B cell (primary cell): ENCODE measurements at regions not wholly inside any gene's neighbourhood (a gene's known extent, or its start where the extent isn't known, plus 50 kb on each side); places are given as distances from the start of the nearest gene placed in this dataset.

Experiments used
- ATAC-seq: fragments of 200-7000 bp; cut with Tn5 transposase; one replicate; pipeline ENCODE4 v1.10.0; 2021; ENCODE audit warnings: low read depth, mild to moderate bottlenecking, moderate number of reproducible peaks, moderate library complexity
- CTCF ChIA-PET: fragments of 350-600 bp; sonication (Branson Sonifier 250); formaldehyde crosslinking; loops from one replicate; lab custom pipeline; 2021; ENCODE audit warnings: antibody characterized with exemption, inconsistent platforms; lab: Charles Lee
- POLR2A ChIA-PET: fragments of 350-600 bp; sonication (Branson Sonifier 250); formaldehyde crosslinking; loops from one replicate; lab custom pipeline; 2021; ENCODE audit warnings: antibody characterized with exemption; lab: Charles Lee
- DNase-seq: peaks from one replicate; pipeline ENCODE4 v3.0.0; 2013
- H2AFZ ChIP-seq: 2 replicates; pipeline ENCODE4 v1.6.1; 2012; ENCODE audit warnings: mild to moderate bottlenecking, low read depth, low read length; ENCODE audit not compliant: insufficient read depth, poor library complexity, severe bottlenecking
- H3K27ac ChIP-seq, 2 donors: 1 replicate in 1 of 2; 2 replicates in 1 of 2; pipeline ENCODE4 v1.5.1; 2012 to 2013; ENCODE audit warnings: low read length in 2 of 2, mild to moderate bottlenecking in 2 of 2, moderate library complexity in 1 of 2
- H3K27me3 ChIP-seq, 4 experiments: fragments of 200-600 bp in 1 of 4; sonication (generic) in 1 of 4; replicated peaks in 1 of 4; 1 replicate in 2 of 4; 2 replicates in 2 of 4; pipeline versions ENCODE4 v1.6.1 to v1.7.0; 2013 to 2016; ENCODE audit warnings: low read length in 3 of 4, mild to moderate bottlenecking in 2 of 4, mixed read lengths in 1 of 4, moderate library complexity in 1 of 4; ENCODE audit not compliant: insufficient read depth in 4 of 4, control insufficient read depth in 3 of 4; ENCODE audit errors: control extremely low read depth in 1 of 4
- H3K36me3 ChIP-seq, 2 experiments: replicated peaks in 1 of 2; 1 replicate in 1 of 2; 2 replicates in 1 of 2; pipeline versions ENCODE4 v1.6.1 to v1.7.1; 2013; ENCODE audit warnings: low read length in 1 of 2; ENCODE audit not compliant: insufficient read depth in 2 of 2, control insufficient read depth in 1 of 2; ENCODE audit errors: control extremely low read depth in 1 of 2, extremely low read depth in 1 of 2
- H3K4me1 ChIP-seq, 2 donors: fragments of 200-600 bp in 1 of 2; sonication (generic) in 1 of 2; 1 replicate in 1 of 2; 2 replicates in 1 of 2; pipeline versions ENCODE4 v1.5.1 to v1.6.1; 2013 to 2017; ENCODE audit warnings: low read length in 2 of 2; ENCODE audit not compliant: control insufficient read depth in 2 of 2, insufficient read depth in 2 of 2
- H3K4me2 ChIP-seq: replicated peaks from 2 replicates; pipeline ENCODE3; 2012; ENCODE audit warnings: mild to moderate bottlenecking, low read depth, low read length; ENCODE audit not compliant: poor library complexity, severe bottlenecking
- H3K4me3 ChIP-seq, 5 experiments: fragments of 200-600 bp in 1 of 5; sonication (generic) in 1 of 5; 1 replicate in 3 of 5; 2 replicates in 2 of 5; pipeline versions ENCODE4 v1.5.1 to v1.7.0; 2011 to 2016; ENCODE audit warnings: low read length in 4 of 5, mild to moderate bottlenecking in 4 of 5, low read depth in 2 of 5, control low read depth in 1 of 5, moderate library complexity in 1 of 5; ENCODE audit not compliant: insufficient read depth in 1 of 5; ENCODE audit errors: control extremely low read depth in 1 of 5, extremely low read depth in 1 of 5
- H3K79me2 ChIP-seq: fragments of 200-600 bp; sonication (generic); one replicate; pipeline ENCODE4 v1.6.0; 2016; ENCODE audit warnings: low read length; ENCODE audit not compliant: control insufficient read depth, insufficient read depth
- H3K9ac ChIP-seq: fragments of 200-600 bp; sonication (generic); 2 replicates; pipeline ENCODE4 v1.6.1; 2017; ENCODE audit warnings: mild to moderate bottlenecking, low read length, moderate library complexity
- H3K9me3 ChIP-seq, 3 donors: one replicate each; pipeline versions ENCODE4 v1.6.1 to v1.7.1; 2013; ENCODE audit warnings: low read length in 2 of 3; ENCODE audit not compliant: control insufficient read depth in 2 of 3, insufficient read depth in 1 of 3; ENCODE audit errors: control extremely low read depth in 1 of 3
- H4K20me1 ChIP-seq: 2 replicates; pipeline ENCODE4 v1.6.0; 2012; ENCODE audit warnings: mild to moderate bottlenecking, low read length; ENCODE audit not compliant: insufficient read depth, control insufficient read depth, poor library complexity, severe bottlenecking
- H3K27ac Mint-ChIP-seq: one replicate; pipeline ENCODE4 v1.8.0; 2021; ENCODE audit warnings: mixed read lengths
- H3K27me3 Mint-ChIP-seq: one replicate; pipeline ENCODE4 v1.8.0; 2021; ENCODE audit warnings: mixed read lengths
- H3K4me1 Mint-ChIP-seq: one replicate; pipeline ENCODE4 v1.8.0; 2021; ENCODE audit warnings: mixed read lengths
- H3K4me3 Mint-ChIP-seq: one replicate; pipeline ENCODE4 v1.8.0; 2021; ENCODE audit warnings: mixed read lengths
- H3K9me3 Mint-ChIP-seq: one replicate; pipeline ENCODE4 v1.8.0; 2022; ENCODE audit warnings: mixed read lengths; ENCODE audit not compliant: insufficient read depth
- EZH2 ChIP-seq: IDR thresholded peaks from 2 replicates; pipeline ENCODE4 v1.6.1; 2012; ENCODE audit warnings: borderline replicate concordance, low read depth, mild to moderate bottlenecking, moderate library complexity, low read length; ENCODE audit not compliant: insufficient read depth, poor library complexity, severe bottlenecking
- WGBS: methylation state at CpG from one replicate; pipeline ENCODE4 v1.1.5; 2013; ENCODE audit warnings: missing lambda C conversion rate; ENCODE audit not compliant: insufficient coverage; 5-methylcytosine and 5-hydroxymethylcytosine counted together
- intact Hi-C: fragments of 100-400 bp; cut with micrococcal nuclease; formaldehyde crosslinking; loops from one replicate; pipeline ENCODE4 v1.10.0; 2022
- TF ChIP-seq, protein P1 (sequence below): fragments of 200-600 bp; IDR thresholded peaks from one replicate; pipeline ENCODE4 v1.8.0; 2022; ENCODE audit warnings: antibody characterized with exemption, mild to moderate bottlenecking

DNA sequence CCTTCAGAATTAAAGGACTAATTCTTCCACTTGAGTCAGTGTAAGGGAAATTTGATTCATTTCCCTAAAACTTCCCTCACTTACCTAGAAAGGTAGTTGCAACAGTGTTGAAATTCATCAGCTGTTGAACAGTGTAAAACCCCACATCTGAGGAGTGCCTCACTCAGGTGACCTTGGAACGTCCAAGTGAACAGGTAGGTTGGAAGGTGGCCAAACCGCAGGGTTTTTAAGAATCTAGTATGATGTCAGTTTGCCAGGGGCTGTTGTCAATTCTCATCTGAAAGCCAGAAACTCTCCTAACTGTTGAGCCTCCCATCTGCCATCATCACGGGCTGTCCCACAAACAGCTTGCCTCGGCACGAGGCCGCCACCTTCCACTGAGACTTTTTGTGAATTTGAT is 105.7 kb downstream of the TMEM174 start:
- Histone ChIP-seq H2AFZ (no peak overlapping the region), H3K79me2 (no peaks in the 10 kb centered on the region), H3K36me3 (no peaks in the 10 kb centered on the region), H4K20me1 (no peaks in the 10 kb centered on the region), H3K27ac (no peak overlapping the region), H3K27me3 (peaks cover 0 to 8% (median 0%) of the 10 kb centered on the region in 4 experiments), H3K9ac (no peak overlapping the region), H3K9me3 (peaks cover 0 to 3% (median 0%) of the 10 kb centered on the region in 3 donors), H3K4me1 (no peaks in the 10 kb centered on the region), H3K4me2 (no peak overlapping the region), H3K4me3 (no peak overlapping the region)
- 95% methylated on average over 6 of the region's 6 CpGs for WGBS
- Mint-ChIP-seq H3K4me1 (no peaks in the 10 kb centered on the region), H3K27me3 (peaks cover 49% of the 10 kb centered on the region), H3K4me3 (no peak overlapping the region), H3K9me3 (no peaks in the 10 kb centered on the region), H3K27ac (no peak overlapping the region)
- ATAC-seq (no peak), DNase-seq (no peak)
- POLR2A ChIA-PET, result no interaction called here
- TF ChIP-seq EZH2, result no peak
- intact Hi-C loops, result no loop called here
- CTCF ChIA-PET, result no interaction called here

DNA sequence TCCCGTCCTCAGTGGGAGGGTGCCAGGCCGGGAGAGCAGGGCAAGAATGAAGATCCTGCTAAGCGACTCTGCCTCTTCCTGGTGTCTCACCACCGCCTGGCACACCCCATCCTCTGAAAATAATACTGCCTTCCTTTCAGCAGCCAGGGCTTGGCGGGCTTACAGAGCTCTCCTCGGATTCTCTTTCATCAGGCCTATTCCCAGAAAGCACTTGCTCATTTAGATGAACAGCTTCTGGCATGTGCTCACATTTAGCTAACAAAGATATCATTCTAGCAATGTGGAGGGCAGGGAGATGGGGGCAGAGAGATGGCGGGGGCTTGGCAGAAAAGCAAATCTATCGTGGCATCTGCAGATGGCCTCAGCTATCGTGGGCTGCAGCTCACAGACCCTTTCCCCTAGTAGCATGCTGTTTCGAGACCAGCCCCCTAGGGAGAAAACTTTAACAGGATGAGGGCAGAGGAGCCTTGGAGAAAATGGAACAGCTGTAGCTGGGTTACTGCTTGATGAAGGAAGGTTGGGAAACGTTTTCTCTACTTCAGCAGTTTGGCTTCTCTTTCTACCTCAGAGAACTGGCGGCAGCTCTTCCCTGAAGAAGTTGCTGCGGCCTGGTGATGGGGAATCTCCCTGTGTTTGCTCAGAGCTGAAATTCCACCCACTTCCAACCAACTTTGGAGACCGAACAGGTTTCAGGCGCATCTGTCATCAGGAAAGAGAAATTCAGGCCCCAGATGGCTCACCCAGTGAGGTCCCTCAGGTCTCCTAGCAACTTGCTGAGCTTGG is 102.1 kb downstream of the TMEM174 start:
- intact Hi-C loops, result no loop called here
- Mint-ChIP-seq H3K4me3 (no peak overlapping the region), H3K9me3 (no peaks in the 10 kb centered on the region), H3K27ac (no peak overlapping the region), H3K27me3 (peaks cover 38% of the 10 kb centered on the region), H3K4me1 (no peaks in the 10 kb centered on the region)
- Histone ChIP-seq H3K9ac (no peak overlapping the region), H3K4me2 (no peak overlapping the region), H3K27ac (no peak overlapping the region), H3K9me3 (peaks cover 0 to 3% (median 0%) of the 10 kb centered on the region in 3 donors), H3K4me3 (no peak overlapping the region), H4K20me1 (no peaks in the 10 kb centered on the region), H3K79me2 (no peaks in the 10 kb centered on the region), H3K4me1 (no peaks in the 10 kb centered on the region), H3K36me3 (no peaks in the 10 kb centered on the region), H3K27me3 (peaks cover 0 to 4% (median 1%) of the 10 kb centered on the region in 4 experiments), H2AFZ (no peak overlapping the region)
- ATAC-seq (no peak), DNase-seq (no peak)
- no peak for TF ChIP-seq EZH2
- TF ChIP-seq, protein P1, sequence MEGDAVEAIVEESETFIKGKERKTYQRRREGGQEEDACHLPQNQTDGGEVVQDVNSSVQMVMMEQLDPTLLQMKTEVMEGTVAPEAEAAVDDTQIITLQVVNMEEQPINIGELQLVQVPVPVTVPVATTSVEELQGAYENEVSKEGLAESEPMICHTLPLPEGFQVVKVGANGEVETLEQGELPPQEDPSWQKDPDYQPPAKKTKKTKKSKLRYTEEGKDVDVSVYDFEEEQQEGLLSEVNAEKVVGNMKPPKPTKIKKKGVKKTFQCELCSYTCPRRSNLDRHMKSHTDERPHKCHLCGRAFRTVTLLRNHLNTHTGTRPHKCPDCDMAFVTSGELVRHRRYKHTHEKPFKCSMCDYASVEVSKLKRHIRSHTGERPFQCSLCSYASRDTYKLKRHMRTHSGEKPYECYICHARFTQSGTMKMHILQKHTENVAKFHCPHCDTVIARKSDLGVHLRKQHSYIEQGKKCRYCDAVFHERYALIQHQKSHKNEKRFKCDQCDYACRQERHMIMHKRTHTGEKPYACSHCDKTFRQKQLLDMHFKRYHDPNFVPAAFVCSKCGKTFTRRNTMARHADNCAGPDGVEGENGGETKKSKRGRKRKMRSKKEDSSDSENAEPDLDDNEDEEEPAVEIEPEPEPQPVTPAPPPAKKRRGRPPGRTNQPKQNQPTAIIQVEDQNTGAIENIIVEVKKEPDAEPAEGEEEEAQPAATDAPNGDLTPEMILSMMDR, result no peak
- WGBS, result 93% methylated on average over 10 of the region's 15 CpGs
- POLR2A ChIA-PET, result no interaction called here
- CTCF ChIA-PET, result no interaction called here
